Erythroblast (primary cell): ENCODE measurements at regions not wholly inside any gene's neighbourhood (a gene's known extent, or its start where the extent isn't known, plus 50 kb on each side); places are given as distances from the start of the nearest gene placed in this dataset.

Experiments used
- GATA1 ChIP-seq: IDR thresholded peaks from 2 replicates; pipeline ENCODE4 v1.6.1; 2011; ENCODE audit warnings: low read depth, mild to moderate bottlenecking, control low read depth, low read length, moderate library complexity
- POLR2A ChIP-seq: IDR thresholded peaks from 2 replicates; pipeline ENCODE4 v1.6.1; 2011; ENCODE audit warnings: mild to moderate bottlenecking, low read length

DNA sequence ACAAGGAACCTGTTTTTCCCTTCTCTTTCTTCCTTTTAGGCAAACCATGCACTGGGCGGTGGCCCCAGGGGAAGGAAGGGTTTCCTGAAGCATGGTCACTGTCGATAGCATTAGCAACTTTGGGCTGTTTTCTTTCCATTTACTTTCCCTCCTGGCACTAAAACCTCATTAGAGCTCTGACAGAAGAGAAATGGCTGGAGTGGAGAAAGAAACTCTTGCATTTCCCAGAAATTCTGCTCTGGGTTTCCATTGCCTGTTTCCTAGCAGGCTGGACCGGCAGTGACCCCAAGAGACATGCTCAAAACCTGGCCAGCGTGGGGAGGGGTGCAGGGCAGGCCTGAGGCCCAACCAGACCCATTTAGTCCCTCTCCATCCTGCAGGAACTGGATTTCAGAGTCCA is 230.7 kb upstream of the CCL2 start:
- TF ChIP-seq POLR2A (no peak), GATA1 (no peak)
